ENCODE measurements at regions not wholly inside any gene's neighbourhood (a gene's known extent, or its start where the extent isn't known, plus 50 kb on each side); places are given as distances from the start of the nearest gene placed in this dataset.

GRCh38 chr10:120039046-120039445 is 146.5 kb downstream of the SEC23IP start:
- TF ChIP-seq CTCF (IDR thresholded peaks at IDR 0.05; ENCODE audit: low read length) (no peak), EZH2phosphoT487 (IDR thresholded peaks at IDR 0.05; ENCODE audit: low read length) (no peak), EZH2 (optimal IDR thresholded peaks at IDR 0.05; ENCODE audit: low read depth, low read length) (no peak)
